ENCODE measurements at regions not wholly inside any gene's neighbourhood (a gene's known extent, or its start where the extent isn't known, plus 50 kb on each side); places are given as distances from the start of the nearest gene placed in this dataset.
"Not testable (repeated sequence)": the region's sequence is repeated elsewhere in the genome, so short reads cannot be mapped to it uniquely, and the experiment has no call there.

- Histone ChIP-seq H4K20me1 (ENCODE audit: insufficient read depth) (no peaks in the 10 kb centered on the region), H2AFZ (ENCODE audit: low read depth, low read length) (no peak overlapping the region), H3K4me3 (ENCODE audit: low read length) (no peak overlapping the region), H3F3A (ENCODE audit: insufficient read depth, low read length, poor library complexity, severe bottlenecking) (no peaks in the 10 kb centered on the region), H3K27ac (ENCODE audit: low read length) (no peak overlapping the region), H3K9me3 (ENCODE audit: low read length) (no peaks in the 10 kb centered on the region), H3K4me2 (ENCODE audit: low read length) (no peak overlapping the region), H3K9ac (ENCODE audit: low read length) (no peak overlapping the region), H3K79me2 (replicated peaks; ENCODE audit: insufficient read depth, low read length) (no peaks in the 10 kb centered on the region), H3K36me3 (ENCODE audit: insufficient read depth, low read length) (no peaks in the 10 kb centered on the region), H3K27me3 (ENCODE audit: insufficient read depth, low read depth, low read length) (no peaks in the 10 kb centered on the region), H3K9me2 (ENCODE audit: insufficient read depth, low read length) (no peaks in the 10 kb centered on the region)
- TF ChIP-seq TAF1 (IDR thresholded peaks at IDR 0.05; ENCODE audit: low read depth): no peak
- no peak for TF ChIP-seq SMC3 (conservative IDR thresholded peaks at IDR 0.05; ENCODE audit: poor library complexity)
- TF ChIP-seq RAD21 (conservative IDR thresholded peaks at IDR 0.05): no peak
- TF ChIP-seq EP300 (conservative IDR thresholded peaks at IDR 0.05; ENCODE audit: poor library complexity, severe bottlenecking): no peak
- TF ChIP-seq REST (IDR thresholded peaks at IDR 0.05; ENCODE audit: borderline replicate concordance): no peak
- TF ChIP-seq CTCF (IDR thresholded peaks at IDR 0.05; ENCODE audit: poor library complexity, severe bottlenecking): no peak
- no peak for TF ChIP-seq POLR2AphosphoS5 (IDR thresholded peaks at IDR 0.05)
- TF ChIP-seq MXI1 (conservative IDR thresholded peaks at IDR 0.05; ENCODE audit: poor library complexity, severe bottlenecking): no peak
- TF ChIP-seq EZH2 (IDR thresholded peaks at IDR 0.05; ENCODE audit: borderline replicate concordance, insufficient read depth, low read length, poor library complexity, severe bottlenecking): no peak
These were observed 129.6 kb downstream of the GXYLT1 start for GRCh38 chr12:42015051-42015461.

- H3F3A ChIP-seq (ENCODE audit: insufficient read depth, low read length, poor library complexity, severe bottlenecking); H3K9me2 ChIP-seq (ENCODE audit: insufficient read depth, low read length); H4K20me1 ChIP-seq (ENCODE audit: insufficient read depth); H3K79me2 ChIP-seq (replicated peaks; ENCODE audit: insufficient read depth, low read length); H2AFZ ChIP-seq (ENCODE audit: low read depth, low read length); H3K27ac ChIP-seq (ENCODE audit: low read length); H3K4me2 ChIP-seq (ENCODE audit: low read length); H3K4me3 ChIP-seq (ENCODE audit: low read length); H3K27me3 ChIP-seq (ENCODE audit: insufficient read depth, low read depth, low read length); H3K36me3 ChIP-seq (ENCODE audit: insufficient read depth, low read length); H3K9me3 ChIP-seq (ENCODE audit: low read length); H3K9ac ChIP-seq (ENCODE audit: low read length): not testable (repeated sequence)
These were observed 132.2 kb downstream of the GXYLT1 start for GRCh38 chr12:42012501-42012900.

- Histone ChIP-seq H3K9me3 (ENCODE audit: low read length) (no peaks in the 10 kb centered on the region), H3K79me2 (replicated peaks; ENCODE audit: insufficient read depth, low read length) (no peaks in the 10 kb centered on the region), H3K36me3 (ENCODE audit: insufficient read depth, low read length) (no peaks in the 10 kb centered on the region), H2AFZ (ENCODE audit: low read depth, low read length) (no peak overlapping the region), H3K27ac (ENCODE audit: low read length) (no peak overlapping the region), H3K4me2 (ENCODE audit: low read length) (no peak overlapping the region), H3K9me2 (ENCODE audit: insufficient read depth, low read length) (no peaks in the 10 kb centered on the region), H3K9ac (ENCODE audit: low read length) (no peak overlapping the region), H3K4me3 (ENCODE audit: low read length) (no peak overlapping the region), H3F3A (ENCODE audit: insufficient read depth, low read length, poor library complexity, severe bottlenecking) (no peaks in the 10 kb centered on the region), H3K27me3 (ENCODE audit: insufficient read depth, low read depth, low read length) (no peaks in the 10 kb centered on the region), H4K20me1 (ENCODE audit: insufficient read depth) (no peaks in the 10 kb centered on the region)
- TF ChIP-seq EP300 (conservative IDR thresholded peaks at IDR 0.05; ENCODE audit: poor library complexity, severe bottlenecking) (no peak), REST (IDR thresholded peaks at IDR 0.05; ENCODE audit: borderline replicate concordance) (no peak), SMC3 (conservative IDR thresholded peaks at IDR 0.05; ENCODE audit: poor library complexity) (no peak), TAF1 (IDR thresholded peaks at IDR 0.05; ENCODE audit: low read depth) (no peak), CTCF (IDR thresholded peaks at IDR 0.05; ENCODE audit: poor library complexity, severe bottlenecking) (no peak), EZH2 (IDR thresholded peaks at IDR 0.05; ENCODE audit: borderline replicate concordance, insufficient read depth, low read length, poor library complexity, severe bottlenecking) (no peak), POLR2AphosphoS5 (IDR thresholded peaks at IDR 0.05) (no peak), MXI1 (conservative IDR thresholded peaks at IDR 0.05; ENCODE audit: poor library complexity, severe bottlenecking) (no peak), RAD21 (conservative IDR thresholded peaks at IDR 0.05) (no peak)
These were observed 134.0 kb downstream of the GXYLT1 start for GRCh38 chr12:42010715-42011114.

Data from neural cell (in vitro differentiated cells).